ENCODE measurements at regions not wholly inside any gene's neighbourhood (a gene's known extent, or its start where the extent isn't known, plus 50 kb on each side); places are given as distances from the start of the nearest gene placed in this dataset.

DNA sequence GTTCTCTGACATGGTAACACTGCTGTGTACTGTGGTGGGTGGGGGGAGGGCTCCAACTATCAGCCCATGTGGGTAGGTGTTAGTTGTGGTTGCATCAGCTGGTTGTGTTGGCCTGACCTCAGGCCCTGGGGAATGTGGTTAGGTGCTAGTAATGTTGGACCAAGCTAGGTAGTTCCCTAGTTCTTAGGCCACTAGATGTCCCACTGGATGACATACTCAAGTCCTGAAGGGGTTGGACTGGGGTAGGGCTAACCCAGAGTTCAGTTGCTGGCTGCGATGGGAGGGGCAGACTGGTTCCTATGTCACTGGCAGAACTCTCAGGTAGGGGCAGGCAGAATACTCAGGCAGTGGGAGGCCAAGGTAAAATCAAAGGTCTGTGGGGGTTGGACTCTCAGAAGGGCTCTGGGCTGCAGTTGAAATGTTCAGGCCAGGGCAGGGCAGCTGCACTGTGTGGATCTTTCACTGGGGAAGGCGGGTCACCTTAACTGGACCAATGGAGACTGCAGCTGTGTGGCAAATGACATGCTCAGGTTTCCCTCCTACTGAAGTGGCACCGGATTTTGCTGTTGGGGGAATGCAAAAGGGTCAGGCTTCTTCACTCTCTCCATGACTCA, 870.7 kb downstream of the LRRIQ3 start:
- TF ChIP-seq YY1 (IDR thresholded peaks at IDR 0.05; ENCODE audit: insufficient read depth, insufficient read length): no peak
- TF ChIP-seq ZNF274 (IDR thresholded peaks at IDR 0.05; ENCODE audit: low read depth, low read length): no peak
- TF ChIP-seq SUZ12 (IDR thresholded peaks at IDR 0.05; ENCODE audit: extremely low read depth, insufficient read depth, insufficient read length): no peak

Data from NT2/D1 (cell line).